ENCODE measurements at regions not wholly inside any gene's neighbourhood (a gene's known extent, or its start where the extent isn't known, plus 50 kb on each side); places are given as distances from the start of the nearest gene placed in this dataset.

DNA sequence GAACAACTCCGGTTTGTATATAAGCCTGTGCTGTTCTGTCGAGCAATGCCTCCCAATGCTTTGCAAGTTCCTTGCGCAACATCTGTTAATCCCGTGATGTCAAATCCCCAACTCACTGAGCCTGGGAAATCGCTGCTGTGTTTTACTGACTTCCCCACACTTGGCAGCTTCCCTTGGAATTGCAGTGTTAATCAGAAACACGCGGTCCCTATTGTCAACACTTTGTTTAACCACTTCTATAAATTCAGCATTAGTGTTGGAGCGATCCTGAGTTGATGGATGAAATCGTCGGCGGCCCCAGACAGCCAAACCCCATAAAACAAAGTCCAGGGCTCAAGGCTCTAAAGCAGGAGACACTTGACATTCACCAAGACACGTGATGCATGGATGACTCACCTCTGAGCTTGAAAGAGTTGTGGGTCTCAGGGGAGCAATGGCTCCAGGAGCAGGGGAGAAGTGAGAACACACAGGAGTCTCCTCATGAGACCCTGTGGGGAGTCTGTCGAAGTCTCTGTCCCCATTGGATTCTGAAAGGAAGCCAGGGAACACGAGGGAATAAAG, 555.3 kb downstream of the MIAT start:
- DNase-seq = no peak

DNA sequence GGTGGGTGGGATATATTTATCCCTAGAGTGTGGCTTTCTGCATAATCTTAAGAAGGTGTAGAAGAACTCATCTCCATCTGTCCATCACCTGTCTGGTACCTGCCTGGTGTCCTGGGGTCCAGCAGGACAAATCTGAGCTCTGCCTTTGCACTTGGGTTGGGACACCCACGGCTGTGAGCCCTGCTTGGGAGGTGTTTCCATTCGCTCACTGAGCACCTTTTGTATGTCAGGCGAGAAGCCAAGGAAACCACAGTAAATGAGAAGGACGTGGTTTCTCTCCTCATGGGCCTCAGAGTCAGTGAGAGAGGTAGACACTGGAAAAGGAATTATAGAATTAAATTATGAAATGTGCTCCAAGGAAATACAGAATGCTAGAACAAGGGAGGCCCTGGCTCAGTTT, 555.9 kb downstream of the MIAT start:
- DNase-seq = no peak

DNA sequence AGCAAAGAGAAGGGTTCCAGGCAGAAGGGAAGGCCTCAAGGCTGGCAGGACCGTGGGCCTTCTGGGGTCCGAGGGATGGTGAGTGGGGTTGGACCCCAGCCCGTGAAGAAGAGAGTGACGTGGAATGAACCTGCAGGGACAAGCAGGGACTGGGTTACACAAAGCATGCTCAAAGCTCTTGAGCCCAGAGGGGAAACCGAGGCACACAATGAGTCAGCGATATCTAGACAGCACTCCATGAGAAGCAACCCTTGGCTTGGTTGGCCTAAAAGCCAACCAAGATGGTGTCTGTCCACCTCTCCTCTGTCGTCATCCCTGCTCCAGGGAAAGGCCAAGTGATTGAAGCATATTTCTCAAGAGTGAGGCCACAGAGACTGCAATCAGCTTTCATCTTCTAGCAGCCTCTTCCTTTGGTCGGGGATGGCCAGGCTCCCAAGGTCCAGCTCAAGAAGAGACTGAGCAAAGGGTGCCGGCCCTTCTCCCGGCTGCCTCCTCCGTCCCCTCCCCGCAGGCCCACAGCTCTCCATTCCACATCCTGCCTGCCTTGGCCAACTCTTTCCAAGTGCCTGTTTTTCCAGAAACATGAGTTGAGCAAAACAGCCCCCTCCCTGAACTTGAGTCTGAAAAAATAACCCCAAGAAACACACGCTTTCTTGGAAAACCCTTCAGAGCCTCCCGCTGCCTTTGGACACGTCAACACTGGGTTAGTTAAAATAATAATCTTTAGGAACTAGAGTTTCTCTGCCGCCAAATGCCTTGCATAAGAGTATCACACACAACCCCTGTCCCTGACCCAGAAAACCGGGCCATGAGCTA, 556.6 kb downstream of the MIAT start:
- DNase-seq = no peak

DNA sequence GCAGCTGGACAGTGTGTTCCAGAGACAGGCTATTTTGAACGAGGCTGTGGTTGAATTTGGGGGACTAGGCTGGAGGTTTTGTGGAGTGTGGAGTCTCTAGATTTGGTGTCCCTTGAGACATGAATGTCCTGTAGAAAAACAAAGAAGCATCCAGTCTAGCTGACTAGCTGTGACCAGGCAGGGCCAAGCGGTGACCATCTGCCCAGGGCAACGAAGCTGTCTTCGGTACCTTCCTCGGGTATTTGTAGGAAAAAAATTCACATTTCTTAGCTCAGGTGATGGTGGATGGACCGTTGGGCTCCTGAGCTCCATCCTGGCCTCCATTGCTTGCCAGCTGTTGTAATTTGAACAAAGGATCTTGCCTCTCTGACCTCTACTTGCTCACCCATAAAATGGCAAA, 557.3 kb downstream of the MIAT start:
- DNase-seq = no peak

DNA sequence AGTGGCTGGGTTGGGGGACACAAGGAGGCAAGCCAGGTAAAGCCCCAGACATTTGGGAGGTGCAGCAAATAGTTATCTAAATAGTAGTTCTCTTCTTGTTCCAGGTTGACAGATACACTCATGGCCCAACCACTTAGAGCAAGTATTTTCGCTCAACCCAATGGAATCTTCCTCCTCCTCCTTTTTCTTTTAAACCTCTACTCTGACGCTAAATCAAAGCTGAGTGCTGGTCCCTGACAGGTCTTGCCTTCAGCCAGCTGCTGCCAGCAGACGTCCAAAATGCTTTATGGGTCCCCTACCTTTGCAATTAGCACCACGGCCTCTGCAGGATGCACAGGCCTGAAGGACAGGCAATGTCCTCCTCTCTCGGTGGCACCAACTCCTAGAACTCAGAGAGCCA, 558.5 kb downstream of the MIAT start:
- DNase-seq = no peak

DNA sequence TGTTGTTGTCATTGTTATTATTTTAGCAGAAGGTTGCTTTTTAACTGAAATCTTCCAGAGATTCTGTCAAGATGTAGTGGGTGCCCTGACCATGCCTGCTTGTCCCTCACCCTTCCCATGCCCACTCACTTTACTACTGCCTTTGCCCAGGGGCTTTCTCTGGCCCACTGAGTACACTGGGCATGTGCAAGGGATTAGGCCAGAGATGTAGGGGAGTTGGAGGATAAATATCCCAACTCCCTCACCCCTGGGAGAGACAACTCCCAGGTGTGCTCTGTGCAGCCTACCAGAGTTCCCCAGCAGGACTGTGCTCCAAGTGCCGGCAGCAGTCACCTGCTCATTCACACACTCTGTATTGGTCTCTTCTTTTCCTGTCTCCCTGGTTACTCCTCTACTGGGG, 559.1 kb downstream of the MIAT start:
- no peak for DNase-seq

DNA sequence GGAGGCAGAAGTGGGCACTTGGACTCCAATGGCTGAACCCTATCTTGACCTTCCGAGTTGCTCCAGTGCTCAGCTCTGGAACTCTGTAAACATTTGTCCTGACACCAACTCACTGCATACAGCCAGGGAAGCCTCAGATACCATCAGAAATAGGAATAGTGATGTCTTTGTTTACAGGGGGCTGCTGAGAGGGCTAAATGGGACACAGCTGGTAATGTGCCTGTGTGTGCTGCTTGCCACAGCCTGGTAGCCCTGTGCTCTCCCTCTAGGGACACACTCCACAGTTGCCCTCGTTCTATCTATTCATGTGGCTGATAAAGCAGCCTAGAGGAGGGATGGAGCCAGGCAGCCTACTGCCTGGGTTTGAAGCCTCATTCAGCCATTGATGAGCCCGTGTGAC, 559.8 kb downstream of the MIAT start:
- no peak for DNase-seq

DNA sequence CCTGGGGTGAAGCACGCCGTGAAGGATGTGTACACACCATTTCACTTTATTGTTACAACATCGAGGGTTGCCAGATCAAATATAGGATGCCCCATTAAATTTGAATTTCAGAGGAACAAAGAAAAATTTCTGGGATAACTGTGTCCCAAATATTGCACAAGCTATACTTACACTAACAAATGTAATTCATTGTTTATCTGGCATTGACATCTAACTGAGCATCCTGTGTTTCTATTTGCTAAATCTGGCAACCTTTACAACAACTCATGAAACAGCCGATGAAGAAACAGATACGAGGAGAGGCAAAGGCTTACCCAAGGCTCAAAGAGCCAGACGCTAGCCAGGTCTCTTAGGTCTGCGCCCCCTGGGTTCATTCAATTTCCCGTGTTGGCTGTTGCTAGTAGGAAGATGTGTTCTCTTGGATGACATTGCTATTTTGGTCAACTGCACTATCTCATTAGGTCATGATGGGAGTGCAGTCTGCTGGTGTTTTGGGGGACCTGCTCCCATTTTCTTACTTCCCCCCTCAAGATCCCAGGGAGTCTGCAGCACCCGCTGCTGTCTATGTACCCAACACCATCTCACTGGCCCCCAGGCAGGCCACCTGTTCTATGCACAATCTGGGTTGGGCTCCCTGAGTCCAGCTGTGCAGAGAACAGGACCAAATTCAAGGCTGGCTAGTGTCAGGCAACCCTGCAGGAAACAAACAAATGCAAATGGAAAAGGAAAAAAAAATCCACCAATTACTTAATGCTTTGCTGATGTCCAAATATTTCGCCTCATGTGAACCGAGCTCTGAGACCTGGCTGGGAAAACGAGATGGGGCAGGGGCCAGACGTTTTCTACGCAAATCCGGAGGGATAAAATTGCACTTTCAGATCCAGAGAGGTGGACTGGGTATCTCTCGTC, 560.9 kb downstream of the MIAT start:
- DNase-seq = no peak

DNA sequence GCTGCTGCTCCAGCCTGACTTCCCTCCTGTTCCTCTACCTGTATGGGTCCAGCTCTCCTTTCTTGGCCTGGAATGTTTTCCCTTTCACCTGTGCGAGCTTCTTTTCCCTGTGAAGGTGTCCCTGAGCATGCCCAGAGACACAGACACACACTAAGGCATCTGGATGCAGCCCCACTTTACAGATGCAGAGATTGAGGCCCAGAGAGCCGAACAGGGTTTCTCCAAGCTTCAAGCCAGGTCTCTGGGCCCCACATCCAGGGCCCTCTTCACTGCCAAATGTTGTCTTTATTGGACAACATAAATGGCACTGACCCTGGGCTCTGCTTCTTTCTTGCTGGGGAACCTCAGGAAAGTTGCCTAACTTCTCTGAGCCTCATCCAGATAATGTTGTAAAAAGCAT, 561.6 kb downstream of the MIAT start:
- DNase-seq = no peak

DNA sequence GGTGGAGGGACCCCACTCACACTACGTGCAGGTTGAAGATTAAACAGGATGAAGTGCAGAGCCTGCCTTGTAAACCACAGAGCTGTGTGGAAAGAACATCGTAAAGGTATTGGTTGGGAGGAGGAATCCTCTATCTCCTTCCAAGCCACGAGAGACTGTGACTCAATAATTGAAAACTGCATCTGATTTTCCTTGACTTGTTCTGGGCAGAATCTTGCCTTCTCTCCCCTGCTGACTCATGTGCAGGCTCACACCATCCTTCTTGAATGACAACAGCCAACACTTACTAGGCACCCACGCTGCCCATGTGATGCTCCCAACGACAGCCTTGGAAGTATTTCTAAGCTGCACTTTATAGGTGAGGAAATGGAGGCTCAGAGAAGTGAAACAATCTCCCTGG, 563.0 kb downstream of the MIAT start:
- DNase-seq = no peak

DNA sequence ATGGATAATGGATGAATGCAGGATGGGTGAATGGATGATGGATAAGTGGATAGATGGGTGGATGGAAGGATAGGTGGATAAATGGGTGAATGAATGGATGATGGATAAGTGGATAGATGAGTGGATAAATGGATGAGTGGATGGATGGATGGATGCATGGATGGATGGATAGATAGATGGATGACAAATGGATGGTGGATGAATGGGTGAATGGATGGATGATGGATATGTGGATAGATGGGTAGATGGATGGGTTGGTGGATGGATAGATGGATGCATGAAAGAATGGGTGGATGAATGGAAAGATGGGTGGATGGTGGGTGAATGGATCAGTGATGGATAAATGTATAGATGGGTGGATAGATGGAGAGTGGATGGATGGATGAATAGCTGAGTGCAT, 564.8 kb downstream of the MIAT start:
- no peak for DNase-seq

DNA sequence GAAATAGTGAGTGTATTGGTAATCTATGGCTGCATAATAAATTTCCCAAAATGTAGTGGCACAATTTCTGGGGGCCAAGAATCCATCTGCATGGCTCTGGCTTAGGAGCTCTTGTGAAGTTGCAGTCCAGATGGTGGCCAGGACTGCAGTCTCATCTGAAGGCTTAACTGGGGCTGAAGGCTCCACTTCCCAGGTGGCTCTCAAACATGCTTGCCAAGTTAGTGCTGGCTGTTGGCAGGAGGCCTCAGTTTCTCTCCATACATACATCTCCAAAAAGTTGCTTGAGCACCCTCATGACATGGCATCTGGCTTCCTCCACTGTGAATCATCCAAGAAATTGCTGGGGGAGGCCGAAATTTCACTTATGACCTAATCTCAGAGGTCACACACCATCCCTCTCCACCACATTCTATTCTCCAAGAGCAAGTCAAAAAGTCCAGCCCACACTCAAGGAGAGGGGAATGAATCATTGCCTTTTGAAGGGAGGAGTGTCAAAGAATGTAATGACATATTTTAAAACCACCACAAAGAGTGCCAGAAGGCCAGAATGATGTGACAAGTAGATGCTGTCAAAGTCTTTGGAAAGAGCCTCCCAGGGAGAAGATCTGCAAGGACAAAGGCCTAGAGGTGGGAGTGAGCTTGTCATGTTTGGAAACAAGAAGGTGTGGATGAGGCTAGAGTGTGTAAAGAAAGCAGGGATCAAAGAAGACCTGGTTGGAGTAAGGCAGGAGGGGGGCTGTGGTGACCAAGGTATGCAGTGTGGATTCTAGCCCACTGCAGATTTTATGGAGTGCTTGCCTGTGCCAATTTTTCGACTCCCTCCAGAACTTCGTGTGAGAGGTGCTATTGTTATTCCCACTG, 566.2 kb downstream of the MIAT start:
- DNase-seq = no peak

DNA sequence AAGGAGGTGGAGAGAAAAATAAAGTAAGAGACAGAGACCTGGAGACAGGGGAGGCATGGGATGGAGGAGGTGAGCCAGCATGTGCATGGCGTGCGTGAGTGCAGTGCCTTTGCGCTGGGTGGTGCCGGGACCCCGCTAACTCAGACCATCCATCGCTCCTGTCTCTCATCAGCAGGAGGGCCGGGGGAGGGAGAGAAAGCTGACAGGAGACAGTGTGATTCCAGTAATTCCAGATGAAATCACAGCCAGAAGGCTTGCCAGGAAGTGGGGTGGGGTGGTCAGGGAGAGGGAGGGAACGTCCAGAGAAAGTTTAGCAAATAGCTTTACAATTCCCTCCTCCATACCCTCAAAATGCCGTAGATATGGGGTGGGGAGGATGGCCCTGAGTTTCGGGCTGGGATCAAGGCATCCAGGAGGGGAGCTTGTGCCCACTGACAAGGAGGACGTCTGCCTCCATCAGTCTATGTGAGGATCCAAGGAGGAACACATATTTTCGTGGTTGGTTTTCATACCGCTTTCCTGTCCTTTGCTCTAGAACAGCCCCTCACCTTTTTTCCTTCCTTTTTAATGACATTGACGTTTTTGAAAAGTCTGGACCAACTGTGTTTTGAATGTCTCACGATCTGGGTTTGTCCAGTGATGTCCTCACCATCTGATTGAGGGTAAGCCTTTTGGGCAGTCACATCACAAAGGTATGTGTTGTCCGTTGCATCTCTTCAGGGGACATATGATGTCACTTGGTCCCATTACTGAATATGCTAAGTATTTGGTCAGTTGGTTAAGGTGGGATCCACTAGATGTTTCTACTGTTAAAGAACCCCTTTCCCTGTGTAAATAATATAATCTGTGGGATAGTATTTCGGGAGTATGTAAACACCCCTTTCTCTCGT, 567.3 kb downstream of the MIAT start:
- no peak for DNase-seq

DNA sequence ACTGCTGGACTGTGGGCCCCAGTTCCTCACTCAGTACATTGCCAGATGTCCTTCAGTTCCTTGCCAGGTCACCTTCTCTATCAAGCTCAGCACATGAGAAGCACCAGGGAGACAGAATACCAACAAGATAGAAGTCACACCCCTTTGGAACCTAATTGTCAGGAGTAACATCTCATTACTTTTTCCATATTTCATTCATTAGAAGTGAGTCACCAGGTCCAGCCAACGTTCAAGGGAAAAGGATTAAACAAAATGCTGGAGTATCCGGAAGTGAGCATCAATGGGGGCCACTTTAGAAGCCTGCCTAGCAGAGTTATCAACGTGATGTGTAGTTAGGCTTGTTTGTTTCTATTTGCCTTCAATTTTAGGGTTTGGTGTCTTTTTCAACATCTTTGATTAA, 569.3 kb downstream of the MIAT start:
- no peak for DNase-seq

DNA sequence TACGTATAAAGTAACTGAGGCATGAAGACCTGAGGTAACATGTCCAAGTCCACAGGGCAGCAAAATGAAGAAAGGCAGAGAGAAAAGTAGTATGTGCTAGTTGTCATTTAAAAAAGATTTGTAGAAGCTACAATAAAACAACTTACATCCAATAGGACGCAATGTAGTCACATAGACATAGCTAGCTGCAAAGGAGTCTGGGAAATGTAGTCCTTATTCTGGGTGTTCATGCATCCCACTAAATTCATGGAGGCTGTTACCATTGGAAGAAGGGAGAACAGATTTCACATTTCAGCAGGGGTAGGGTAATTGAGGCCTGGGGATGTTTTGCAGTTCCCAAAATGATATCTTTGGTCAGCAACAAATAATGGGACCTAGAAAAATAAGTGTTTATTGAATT, 571.4 kb downstream of the MIAT start:
- DNase-seq = no peak

DNA sequence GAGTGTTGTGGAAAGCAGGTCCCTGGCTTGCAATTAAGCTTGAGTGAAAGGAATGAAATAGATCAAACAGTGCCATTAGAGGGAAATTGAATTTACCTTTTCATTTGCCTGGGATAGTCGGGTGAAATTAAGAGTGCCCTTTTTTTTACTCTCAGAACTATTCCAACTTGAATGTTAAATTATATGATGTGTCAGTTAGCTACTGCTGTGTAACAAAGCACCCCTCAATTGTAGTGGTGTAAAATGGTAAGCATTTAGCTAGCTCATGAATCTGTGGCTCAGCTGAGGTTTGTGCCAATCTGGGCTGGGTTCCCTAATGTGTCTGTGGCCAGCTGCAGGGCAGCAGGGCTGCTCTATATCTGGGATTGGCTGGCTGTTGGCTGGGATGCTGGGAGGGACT, 571.4 kb downstream of the MN1 start:
- no peak for DNase-seq

DNA sequence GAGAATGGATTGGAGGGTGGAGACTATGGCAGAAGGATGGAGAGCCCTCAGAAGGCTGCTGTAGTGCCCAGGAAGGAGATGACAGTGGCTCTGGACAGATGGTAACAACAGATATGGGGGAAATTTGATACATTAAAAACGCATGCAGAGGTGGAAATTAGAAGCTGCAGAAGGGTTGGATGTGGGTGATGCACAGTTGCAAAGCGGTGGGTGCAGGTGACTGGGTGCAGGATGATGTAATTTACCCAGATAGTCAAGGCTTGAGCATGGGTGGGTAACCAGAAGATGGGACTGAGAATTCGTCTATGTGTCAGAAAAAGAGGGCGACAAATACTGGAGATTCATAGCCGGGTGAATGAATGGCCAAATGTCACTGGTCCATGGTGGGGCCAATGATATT, 570.3 kb downstream of the MN1 start:
- DNase-seq = no peak

DNA sequence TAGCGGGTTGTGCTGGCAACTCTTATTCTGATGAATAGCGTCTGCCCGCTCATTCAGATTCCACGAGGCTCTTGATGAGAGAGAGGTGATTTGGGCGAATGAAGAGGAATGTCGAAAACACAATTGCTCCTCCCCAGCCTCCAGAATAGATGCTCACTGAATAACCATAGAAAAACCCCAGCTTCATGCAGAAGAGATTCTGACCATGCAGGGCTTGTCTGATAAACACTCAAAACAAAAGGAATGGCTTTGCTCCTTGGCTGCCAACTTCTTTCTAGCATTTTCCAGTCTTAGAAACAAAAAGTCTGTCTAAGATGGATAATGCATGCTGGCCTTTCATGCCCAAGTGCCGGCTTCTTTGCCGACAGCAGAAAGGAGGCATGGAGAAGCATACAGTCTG, 569.5 kb downstream of the MN1 start:
- no peak for DNase-seq

DNA sequence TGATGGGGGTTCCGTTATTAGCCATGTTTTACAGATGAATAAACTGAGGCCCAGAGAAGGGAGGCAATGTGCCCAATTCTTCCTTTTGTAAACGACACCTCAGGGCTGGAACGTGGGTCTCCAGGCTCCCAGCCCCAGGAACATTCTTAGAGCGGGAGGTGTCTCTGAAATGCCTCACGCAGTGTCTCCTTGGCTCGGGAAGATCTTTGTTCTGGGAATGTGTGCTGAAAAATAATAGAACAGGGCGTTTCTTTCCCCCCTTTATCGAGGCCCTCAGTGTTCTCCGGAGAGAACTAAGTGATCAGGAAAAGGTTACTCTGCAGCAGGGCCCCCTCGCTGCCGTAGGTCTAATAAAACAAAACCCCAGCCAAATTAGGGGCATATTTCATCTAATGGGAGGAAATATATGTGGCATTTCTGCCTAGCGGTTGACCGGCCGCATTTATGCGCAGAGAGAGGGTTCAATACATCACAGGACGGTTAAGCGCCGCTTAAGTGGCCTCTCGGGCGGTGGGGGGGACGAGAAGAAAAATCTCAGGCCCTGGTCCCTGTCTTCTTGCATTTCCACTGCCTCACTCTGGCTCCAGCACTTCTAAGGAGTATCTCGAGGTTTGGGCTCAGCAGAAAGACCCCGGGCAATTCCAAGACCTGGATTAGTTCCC, 564.3 kb downstream of the MN1 start:
- DNase-seq = no peak

DNA sequence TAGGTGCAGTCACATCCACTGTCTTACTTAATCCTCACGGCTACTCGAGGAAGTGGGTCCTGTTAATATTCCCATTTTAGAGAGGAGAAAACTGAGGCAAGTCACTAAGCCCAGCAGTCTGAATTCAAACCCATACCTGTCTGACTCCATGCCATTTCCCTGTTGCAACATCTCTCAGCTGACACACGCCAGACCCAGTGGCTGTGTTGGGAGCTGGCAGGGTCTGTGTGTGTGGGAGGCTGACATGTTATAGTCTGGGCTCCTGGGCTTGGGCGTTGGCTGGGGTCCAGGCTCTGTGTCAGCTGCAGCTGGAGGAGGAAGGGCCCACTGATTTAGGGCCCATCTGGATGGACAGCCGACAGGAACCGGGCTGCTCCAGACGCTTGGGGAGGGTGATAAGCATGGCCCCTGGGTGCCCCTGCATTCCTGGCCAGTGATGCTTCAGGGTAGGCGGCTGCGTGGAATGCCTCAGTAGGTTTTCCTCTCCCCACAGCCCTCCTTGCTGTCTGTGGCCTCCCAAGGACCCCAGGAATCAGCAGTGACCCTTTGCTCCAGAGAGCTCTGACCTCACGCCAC, 562.5 kb downstream of the MN1 start:
- DNase-seq = no peak

DNA sequence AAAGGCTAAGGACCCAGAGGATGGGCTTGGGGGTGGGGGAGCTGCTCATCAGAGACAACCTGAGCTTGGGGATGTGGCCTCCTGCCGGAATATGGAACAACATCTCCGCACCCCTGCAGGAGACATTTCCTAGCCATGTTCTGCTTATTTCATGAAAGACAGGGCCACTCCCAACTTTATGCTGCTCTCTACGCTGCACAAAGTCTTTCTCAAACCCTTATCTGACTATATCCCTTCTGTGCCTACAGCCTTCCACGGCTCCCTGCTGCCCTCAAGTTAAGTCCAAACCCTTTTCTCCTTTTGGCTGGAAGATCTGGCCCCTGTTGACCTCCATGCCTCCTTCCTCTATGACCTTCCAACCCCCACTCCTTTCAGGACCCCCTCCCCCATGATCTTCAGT, 562.0 kb downstream of the MN1 start:
- no peak for DNase-seq

All from activated effector memory CD4-positive, alpha-beta T cell treated with anti-CD3 and anti-CD28 coated beads, Interleukin-2, amount 50 U/mL, for 16 hours (primary cell).